Fibroblast of skin of right quadriceps (primary cell): ENCODE measurements at regions not wholly inside any gene's neighbourhood (a gene's known extent, or its start where the extent isn't known, plus 50 kb on each side); places are given as distances from the start of the nearest gene placed in this dataset.
A peak's percentile ranks its signal among the peaks of the same experiment; 100 is the strongest.

ENCODE experiments used
- DNase-seq: peaks from one replicate; pipeline ENCODE4 v3.0.0-alpha.2; 2013

DNA sequence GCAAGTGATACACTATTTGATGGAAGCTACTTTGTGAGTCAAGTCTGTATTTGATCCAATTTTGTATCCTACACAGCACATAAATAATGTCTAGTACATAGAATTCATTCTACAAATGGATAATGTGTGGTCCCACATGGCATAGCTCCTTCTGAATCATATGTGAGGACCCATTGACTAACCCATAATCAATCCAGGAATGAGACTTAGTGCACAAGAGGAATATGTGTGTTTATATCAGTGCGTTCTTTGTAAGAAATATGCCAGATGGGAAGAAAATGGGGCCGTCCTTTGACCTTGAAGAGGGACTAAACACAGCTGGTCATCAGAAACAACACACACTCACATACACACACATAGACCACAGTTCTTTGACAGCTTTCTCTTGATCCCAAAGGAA, 282.7 kb upstream of the SEMA6D start:
- peak; percentile 36 for DNase-seq

GRCh38 chr15:47437491-47437890, 279.8 kb upstream of the SEMA6D start:
- DNase-seq, result no peak

DNA sequence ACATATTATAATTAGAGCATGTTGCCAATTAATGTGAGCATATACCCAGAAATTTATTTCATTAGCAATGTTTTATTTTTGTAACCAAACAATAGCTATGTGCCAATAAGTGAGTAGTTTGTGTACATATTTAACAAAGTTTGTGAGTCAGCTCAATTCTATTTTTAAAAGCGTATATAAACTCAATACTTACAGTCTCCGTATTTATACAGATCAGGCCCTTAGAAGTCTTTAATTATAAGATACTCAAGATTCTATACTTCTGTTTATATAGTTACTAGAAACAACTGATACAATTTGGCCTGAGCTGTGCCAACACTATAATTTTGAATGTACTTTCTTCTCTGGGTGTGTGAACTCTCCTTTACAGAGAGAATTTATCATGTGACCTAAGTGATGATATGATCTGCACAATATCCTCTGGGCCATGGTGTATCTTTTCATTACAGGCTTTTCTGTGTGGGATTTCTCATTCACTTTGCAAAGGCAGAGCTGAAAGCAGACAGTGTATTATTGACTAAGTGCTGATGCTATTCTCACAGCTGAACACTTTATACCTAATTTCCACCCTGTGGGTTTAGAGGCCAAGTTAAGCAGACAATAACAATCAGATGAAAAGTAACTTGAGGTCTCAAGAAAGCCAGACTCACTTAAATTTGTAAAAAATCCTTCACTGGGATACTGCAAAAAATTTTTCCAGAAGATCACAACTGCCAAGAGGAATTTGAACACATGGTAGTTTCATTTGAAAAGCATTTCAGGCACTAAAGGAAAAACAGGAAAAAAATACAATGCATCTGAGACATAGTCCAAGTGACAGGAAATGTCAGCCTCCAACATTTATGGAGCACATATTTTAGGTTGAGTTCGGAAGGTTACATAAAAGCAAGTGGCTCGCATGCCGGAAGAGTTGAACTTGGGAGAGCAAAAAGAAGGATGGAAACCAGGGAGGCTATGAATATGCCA, 277.9 kb upstream of the SEMA6D start:
- peak; percentile 60 for DNase-seq

- no peak for DNase-seq
Measured at GRCh38 chr15:47442371-47442770, 274.9 kb upstream of the SEMA6D start.

- DNase-seq, result no peak
Measured at GRCh38 chr15:47443839-47444238, 273.5 kb upstream of the SEMA6D start.

- DNase-seq, result no peak
Measured at GRCh38 chr15:47445723-47446392, 271.4 kb upstream of the SEMA6D start.

GRCh38 chr15:47460795-47461573, 256.3 kb upstream of the SEMA6D start:
- DNase-seq, result no peak

DNA sequence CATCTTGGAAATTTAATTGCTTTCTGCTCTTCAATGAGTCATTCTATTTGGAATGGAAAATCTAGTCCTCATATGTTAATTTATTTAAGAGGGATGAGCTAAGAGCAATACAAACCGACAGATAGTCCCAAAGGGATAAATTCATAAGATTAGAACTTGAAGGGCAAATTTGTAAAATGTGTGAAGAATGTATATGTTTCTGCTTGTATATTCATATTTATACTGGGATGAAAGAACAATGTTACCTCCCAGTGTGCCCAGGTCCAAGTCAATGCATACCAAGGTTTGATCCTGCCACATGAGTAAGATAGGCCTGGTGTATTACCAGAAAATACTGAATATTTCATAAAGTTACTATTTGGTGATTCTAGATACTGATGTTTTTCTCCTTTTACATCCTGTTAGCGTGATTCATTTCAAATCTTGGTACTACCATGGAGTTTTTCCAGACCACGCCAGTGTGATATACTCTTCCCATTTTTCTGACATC, 255.6 kb upstream of the SEMA6D start:
- peak; percentile 92 for DNase-seq

- DNase-seq, result peak; percentile 83
Measured at GRCh38 chr15:47466357-47466756, 250.9 kb upstream of the SEMA6D start.

DNA sequence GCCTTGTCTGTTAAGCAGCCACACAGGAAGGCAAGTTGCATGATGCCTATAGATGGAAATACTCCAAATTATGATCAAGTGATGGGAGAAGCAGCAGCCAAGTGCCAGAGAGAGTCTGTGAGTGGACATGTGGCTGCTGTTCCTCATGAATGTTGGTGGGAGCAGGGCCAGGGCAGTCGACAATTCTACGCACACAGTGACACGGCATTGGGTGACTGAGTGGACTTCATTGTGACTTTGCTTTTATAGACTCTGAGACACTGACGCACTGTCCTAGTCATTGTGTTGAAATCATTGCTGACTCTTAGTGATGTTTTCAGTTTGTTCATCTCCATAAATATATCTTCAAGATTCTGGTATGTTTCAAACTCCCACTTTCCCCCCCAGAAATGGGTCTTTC, 246.3 kb upstream of the SEMA6D start:
- DNase-seq, result no peak

GRCh38 chr15:47473106-47473725, 244.1 kb upstream of the SEMA6D start:
- DNase-seq, result no peak

DNA sequence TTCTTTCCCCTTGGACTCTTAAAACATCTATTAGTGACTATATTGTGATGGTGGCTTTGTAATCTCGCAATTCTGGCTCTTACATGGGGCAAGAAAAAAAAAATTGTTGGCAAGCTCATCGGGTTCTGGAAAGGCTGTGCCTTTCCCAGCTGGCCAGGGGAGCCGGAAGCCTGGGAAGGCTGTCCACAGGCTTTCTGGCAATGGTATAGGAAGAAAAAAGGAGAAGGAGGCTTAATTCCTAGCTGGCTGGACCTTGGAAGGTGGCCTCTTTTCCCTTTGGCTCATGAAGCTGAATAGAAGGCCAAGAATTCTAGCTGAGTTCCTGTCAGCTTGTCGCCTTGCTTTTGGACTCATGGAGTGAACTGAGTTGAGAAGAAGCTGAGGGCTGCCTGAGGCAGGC, 243.5 kb upstream of the SEMA6D start:
- DNase-seq, result peak; percentile 33

- no peak for DNase-seq
Measured at GRCh38 chr15:47475336-47475735, 242.0 kb upstream of the SEMA6D start.

DNA sequence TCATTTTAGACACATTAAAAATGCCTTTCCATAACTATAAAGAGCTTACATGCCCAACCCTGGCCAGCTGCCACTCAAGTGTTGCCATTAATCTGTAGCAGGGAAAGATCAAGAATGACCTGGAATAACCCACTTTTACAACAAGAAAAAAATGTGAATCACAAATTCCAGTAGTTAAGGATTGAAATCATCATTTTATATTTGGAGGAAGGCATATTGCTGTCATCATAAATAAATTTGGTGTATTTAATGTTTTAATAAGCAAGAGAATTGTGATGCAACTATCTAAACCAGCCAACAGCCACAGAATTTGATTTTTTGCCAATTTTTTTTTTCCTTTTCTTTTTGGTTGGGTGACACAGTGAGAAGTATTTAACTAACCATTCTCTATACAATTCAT, 240.0 kb upstream of the SEMA6D start:
- peak; percentile 69 for DNase-seq

DNA sequence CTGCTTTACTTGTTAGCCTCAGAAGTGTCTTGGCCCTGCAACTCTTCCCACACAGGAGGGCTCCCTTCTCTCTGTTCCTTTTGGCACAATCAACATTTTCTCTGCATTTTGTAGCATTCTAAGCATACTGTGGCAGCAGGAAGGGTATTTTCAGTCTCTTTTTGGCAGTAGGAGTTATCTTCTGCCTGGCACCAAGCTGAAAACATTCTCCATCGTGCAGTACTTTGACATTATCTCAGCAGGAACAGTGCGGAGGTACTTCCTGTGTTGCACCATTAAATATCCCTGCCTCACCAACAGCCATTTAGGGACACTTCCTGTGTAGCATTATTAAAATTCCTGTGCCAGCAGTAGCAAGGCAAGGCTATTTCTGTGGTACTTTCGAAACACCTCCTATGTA, 233.2 kb upstream of the SEMA6D start:
- peak; percentile 43 for DNase-seq

GRCh38 chr15:47484997-47485396, 232.3 kb upstream of the SEMA6D start:
- DNase-seq, result no peak

DNA sequence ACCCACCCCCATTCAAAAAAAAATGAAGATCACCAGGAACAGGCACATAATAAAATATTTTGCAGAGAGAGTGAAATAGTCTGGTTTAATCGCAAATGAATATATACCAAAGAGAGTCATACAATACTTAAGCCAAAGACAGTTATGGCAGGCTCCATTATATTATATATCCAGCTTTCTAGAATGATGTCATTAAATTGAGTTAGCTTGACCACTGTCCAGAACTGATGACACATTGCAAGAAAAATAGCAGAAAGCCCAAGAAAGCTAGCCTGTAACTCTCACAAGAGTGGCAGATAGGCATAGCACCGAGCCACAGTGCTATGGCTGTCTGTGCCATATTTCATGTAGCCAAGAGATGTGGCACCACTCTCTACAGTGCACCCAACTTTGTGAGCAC, 231.9 kb upstream of the SEMA6D start:
- no peak for DNase-seq

GRCh38 chr15:47486040-47486439, 231.3 kb upstream of the SEMA6D start:
- no peak for DNase-seq

GRCh38 chr15:47492195-47492594, 225.1 kb upstream of the SEMA6D start:
- DNase-seq, result no peak

DNA sequence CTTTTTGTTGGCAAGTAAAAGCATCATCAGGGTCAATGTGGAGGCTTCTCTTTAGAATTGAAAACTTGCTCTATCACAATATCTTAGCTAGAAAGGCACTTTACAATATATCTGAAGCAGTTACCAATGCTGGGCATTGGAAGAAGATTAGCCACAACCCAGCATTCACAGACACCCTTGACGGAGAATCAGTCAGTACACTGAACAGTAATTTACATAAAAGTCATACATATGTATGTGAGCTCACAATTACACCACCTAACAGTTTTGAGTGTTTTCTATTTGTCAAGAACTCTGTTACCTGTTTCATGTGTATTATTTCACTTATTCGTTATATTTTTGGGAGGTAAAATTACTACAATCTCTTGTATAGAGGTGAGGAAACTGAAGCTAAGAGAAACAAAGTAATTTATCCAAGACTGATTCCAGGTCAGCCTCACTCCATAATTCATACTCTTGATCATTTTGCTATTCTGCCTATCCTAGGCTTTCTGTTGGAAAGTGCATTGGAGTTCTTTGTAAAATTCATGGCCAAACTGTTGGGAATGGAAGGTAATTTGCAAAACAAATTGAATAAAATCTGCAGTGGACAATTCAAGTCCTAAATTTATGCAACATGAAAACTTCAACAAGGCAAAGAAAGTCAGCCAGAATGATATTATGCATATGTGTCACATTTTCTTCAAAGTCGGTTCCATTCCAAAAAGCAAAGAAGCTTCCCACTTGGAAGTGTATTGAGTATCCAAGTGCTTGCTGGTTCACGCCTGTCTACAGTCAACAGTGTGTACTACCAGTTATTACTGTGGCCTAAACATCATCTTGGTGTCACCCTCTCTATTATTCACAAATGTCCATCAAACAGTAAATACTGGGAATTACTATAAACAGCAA, 223.7 kb upstream of the SEMA6D start:
- DNase-seq, result no peak

- DNase-seq, result no peak
Measured at GRCh38 chr15:47496343-47497185, 220.7 kb upstream of the SEMA6D start.
